RPMI8226 (cell line): ENCODE measurements at regions not wholly inside any gene's neighbourhood (a gene's known extent, or its start where the extent isn't known, plus 50 kb on each side); places are given as distances from the start of the nearest gene placed in this dataset.
A peak's percentile ranks its signal among the peaks of the same experiment; 100 is the strongest.

Experiments
- DNase-seq: peaks from one replicate; pipeline ENCODE4 v3.0.0-alpha.2; 2015

GRCh38 chr5:82384034-82384750 lies 106.0 kb upstream of the RPS23 start:
- DNase-seq, result no peak

- no peak for DNase-seq
Measured at GRCh38 chr5:82381591-82381990, 103.4 kb upstream of the RPS23 start.

GRCh38 chr5:82376307-82376706 lies 98.2 kb upstream of the RPS23 start:
- DNase-seq, result no peak

- DNase-seq, result no peak
Measured at GRCh38 chr5:82375488-82376244, 97.5 kb upstream of the RPS23 start.

- no peak for DNase-seq
Measured at GRCh38 chr5:82374637-82375036, 96.5 kb upstream of the RPS23 start.

GRCh38 chr5:82367930-82368329 lies 89.8 kb upstream of the RPS23 start:
- DNase-seq, result no peak

GRCh38 chr5:82365744-82366228 lies 87.6 kb upstream of the RPS23 start:
- DNase-seq, result no peak

GRCh38 chr5:82365026-82365425 lies 86.9 kb upstream of the RPS23 start:
- DNase-seq, result no peak

- no peak for DNase-seq
Measured at GRCh38 chr5:82364497-82364896, 86.3 kb upstream of the RPS23 start.

- no peak for DNase-seq
Measured at GRCh38 chr5:82363524-82363923, 85.4 kb upstream of the RPS23 start.

GRCh38 chr5:82362636-82363035 lies 84.5 kb upstream of the RPS23 start:
- DNase-seq, result no peak

GRCh38 chr5:82360022-82360421 lies 81.9 kb upstream of the RPS23 start:
- no peak for DNase-seq

GRCh38 chr5:82359272-82359671 lies 81.1 kb upstream of the RPS23 start:
- DNase-seq, result no peak

- no peak for DNase-seq
Measured at GRCh38 chr5:82358457-82358856, 80.3 kb upstream of the RPS23 start.

- DNase-seq, result no peak
Measured at GRCh38 chr5:82356808-82357671, 78.9 kb upstream of the RPS23 start.

- no peak for DNase-seq
Measured at GRCh38 chr5:82356021-82356420, 77.9 kb upstream of the RPS23 start.

GRCh38 chr5:82355496-82355895 lies 77.3 kb upstream of the RPS23 start:
- no peak for DNase-seq

- no peak for DNase-seq
Measured at GRCh38 chr5:82355053-82355452, 76.9 kb upstream of the RPS23 start.

GRCh38 chr5:82354543-82354942 lies 76.4 kb upstream of the RPS23 start:
- no peak for DNase-seq

GRCh38 chr5:82353522-82353921 lies 75.4 kb upstream of the RPS23 start:
- DNase-seq, result no peak

- no peak for DNase-seq
Measured at GRCh38 chr5:82352146-82352791, 74.1 kb upstream of the RPS23 start.

GRCh38 chr5:82351754-82352145 lies 73.6 kb upstream of the RPS23 start:
- DNase-seq, result peak; percentile 61

GRCh38 chr5:82351297-82351696 lies 73.1 kb upstream of the RPS23 start:
- no peak for DNase-seq
